ENCODE measurements at regions not wholly inside any gene's neighbourhood (a gene's known extent, or its start where the extent isn't known, plus 50 kb on each side); places are given as distances from the start of the nearest gene placed in this dataset.
"Not testable (repeated sequence)": the region's sequence is repeated elsewhere in the genome, so short reads cannot be mapped to it uniquely, and the experiment has no call there.

GRCh38 chr9:80797831-80798688 is 891.3 kb downstream of the TLE1 start:
- FAIRE-seq: no peak
- no peak for DNase-seq (ENCODE audit: insufficient read length, low spot score)

- FAIRE-seq (no peak), DNase-seq (ENCODE audit: insufficient read length, low spot score) (no peak)
Observed at GRCh38 chr9:80797101-80797829, 892.1 kb downstream of the TLE1 start.

GRCh38 chr9:80796632-80797031 is 892.7 kb downstream of the TLE1 start:
- FAIRE-seq: no peak
- no peak for DNase-seq (ENCODE audit: insufficient read length, low spot score)

- DNase-seq (ENCODE audit: insufficient read length, low spot score): no peak
- FAIRE-seq: no peak
Observed at GRCh38 chr9:80794197-80794596, 895.1 kb downstream of the TLE1 start.

DNA sequence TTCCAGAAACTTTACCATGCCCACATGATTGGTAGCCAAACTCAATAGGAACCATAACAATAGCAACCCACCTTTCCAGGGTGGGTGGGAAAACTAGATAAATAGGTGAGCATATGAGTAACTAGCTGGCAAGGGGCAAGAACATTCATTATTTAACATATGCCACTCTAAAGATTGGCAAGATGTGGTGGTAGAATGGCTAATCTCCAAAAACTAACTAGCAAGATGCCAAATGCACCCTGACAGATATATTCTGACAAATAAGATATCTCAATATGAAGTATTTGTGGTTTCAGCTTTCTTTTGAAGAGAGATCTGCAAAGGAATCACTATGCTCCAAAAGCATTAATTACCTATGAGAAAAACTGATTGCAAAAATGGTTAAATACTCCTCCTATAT is 895.6 kb downstream of the TLE1 start:
- no peak for FAIRE-seq
- DNase-seq (ENCODE audit: insufficient read length, low spot score): no peak

GRCh38 chr9:80792726-80793125 is 896.6 kb downstream of the TLE1 start:
- no peak for FAIRE-seq
- DNase-seq (ENCODE audit: insufficient read length, low spot score): no peak

GRCh38 chr9:80791836-80792235 is 897.5 kb downstream of the TLE1 start:
- FAIRE-seq (no peak), DNase-seq (ENCODE audit: insufficient read length, low spot score) (no peak)

- no peak for FAIRE-seq
- DNase-seq (ENCODE audit: insufficient read length, low spot score): no peak
Observed at GRCh38 chr9:80790764-80791163, 898.6 kb downstream of the TLE1 start.

- DNase-seq (ENCODE audit: insufficient read length, low spot score): no peak
- no peak for FAIRE-seq
Observed at GRCh38 chr9:80789831-80790230, 899.5 kb downstream of the TLE1 start.

DNA sequence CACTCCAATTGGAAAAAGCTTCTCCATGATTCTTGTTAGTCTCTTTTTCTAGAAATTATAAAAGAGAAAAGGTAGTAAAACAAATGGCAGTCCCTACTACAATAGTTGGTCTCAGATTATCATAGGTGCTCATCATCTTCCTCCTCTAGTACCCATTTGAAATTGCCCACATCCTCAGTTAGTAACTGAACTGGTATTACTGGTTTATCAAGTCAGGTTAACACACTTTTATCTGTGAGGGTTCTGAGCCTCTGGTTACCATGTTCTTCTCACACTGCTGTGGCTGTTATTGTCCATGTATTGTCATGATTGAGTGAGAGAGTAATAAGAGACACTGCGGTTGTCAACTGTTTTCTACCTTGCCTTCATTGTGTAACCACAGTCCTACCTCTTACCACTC is 901.7 kb downstream of the TLE1 start:
- FAIRE-seq (no peak), DNase-seq (ENCODE audit: insufficient read length, low spot score) (no peak)

GRCh38 chr9:80784647-80785046 is 904.7 kb downstream of the TLE1 start:
- FAIRE-seq: no peak
- no peak for DNase-seq (ENCODE audit: insufficient read length, low spot score)

DNA sequence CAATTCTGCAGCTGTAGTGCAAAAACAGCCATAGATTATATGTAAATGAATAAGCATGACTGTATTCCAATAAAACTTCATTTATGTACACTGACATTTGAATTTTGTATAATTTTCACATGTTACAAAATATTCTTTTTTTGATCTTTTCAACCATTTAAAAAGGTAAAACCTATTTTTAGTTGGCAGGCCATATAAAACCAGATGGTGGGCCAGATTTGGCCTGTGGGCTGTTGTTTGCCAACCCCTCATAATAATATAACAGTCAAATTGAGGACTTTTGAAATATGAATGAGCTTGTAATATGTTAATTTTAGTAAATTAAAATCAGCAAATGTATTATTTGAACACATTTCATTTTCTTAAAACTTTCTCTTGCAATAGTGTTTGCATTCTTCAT is 913.4 kb downstream of the TLE1 start:
- no peak for FAIRE-seq
- DNase-seq (ENCODE audit: insufficient read length, low spot score): no peak

GRCh38 chr9:80775530-80775929 is 913.8 kb downstream of the TLE1 start:
- no peak for FAIRE-seq
- DNase-seq (ENCODE audit: insufficient read length, low spot score): no peak

GRCh38 chr9:80771555-80772347 is 917.6 kb downstream of the TLE1 start:
- FAIRE-seq (no peak), DNase-seq (ENCODE audit: insufficient read length, low spot score) (no peak)

DNA sequence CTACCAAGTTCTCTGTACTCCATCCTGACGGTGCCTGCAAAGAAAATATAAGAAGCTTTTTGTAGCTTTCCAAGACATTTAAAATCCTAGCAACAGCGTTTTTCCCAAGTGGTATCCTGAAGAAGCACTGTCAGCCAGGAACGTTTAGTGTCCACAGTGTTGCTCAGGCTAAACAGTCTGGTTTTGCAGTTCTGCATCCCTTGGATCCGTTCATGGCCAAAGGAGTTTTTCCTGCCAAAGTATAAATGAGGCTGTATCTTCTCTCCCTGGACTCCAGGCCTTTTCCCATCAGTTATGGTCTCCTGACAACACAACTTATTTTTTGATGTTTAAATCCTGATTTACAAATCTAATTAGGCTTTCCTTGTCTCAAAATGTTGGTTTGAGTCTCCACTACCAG is 925.8 kb downstream of the TLE1 start:
- FAIRE-seq (no peak), DNase-seq (ENCODE audit: insufficient read length, low spot score) (no peak)

GRCh38 chr9:80755586-80755985 is 933.8 kb downstream of the TLE1 start:
- DNase-seq (ENCODE audit: insufficient read length, low spot score) (no peak), FAIRE-seq (no peak)

DNA sequence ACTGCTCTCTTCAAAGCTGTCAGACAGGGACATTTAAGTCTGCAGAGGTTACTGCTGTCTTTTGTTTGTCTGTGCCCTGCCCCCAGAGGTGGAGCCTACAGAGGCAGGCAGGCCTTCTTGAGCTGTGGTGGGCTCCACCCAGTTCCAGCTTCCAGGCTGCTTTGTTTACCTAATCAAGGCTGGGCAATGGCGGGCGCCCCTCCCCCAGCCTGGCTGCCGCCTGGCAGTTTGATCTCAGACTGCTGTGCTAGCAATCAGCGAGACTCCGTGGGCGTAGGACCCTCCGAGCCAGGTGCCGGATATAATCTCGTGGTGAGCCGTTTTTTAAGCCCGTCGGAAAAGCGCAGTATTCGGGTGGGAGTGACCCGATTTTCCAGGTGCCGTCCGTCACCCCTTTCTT is 942.3 kb downstream of the TLE1 start:
- DNase-seq (ENCODE audit: insufficient read length, low spot score); FAIRE-seq: not testable (repeated sequence)

DNA sequence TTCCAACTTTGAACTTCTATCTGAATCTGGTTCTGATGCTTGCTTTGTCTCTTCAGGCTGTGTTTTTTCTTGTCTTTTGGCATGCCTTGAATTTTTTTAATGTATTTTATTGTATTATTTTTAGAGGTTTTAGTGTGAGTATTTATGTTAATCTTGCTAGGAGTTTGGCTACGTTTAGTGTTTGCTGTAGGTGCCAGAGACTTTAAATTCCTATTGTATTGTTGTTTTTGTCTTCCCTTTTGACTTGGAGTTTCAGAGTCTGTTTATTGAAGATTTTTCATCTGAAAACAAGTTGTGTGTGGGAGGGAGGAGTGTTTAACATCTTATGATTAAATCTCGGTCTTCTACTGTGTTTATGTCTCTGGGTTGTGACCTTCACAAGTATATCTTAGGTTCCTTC is 956.8 kb downstream of the TLE1 start:
- DNase-seq (ENCODE audit: insufficient read length, low spot score): no peak
- FAIRE-seq: no peak

GRCh38 chr9:80720579-80720978 is 968.8 kb downstream of the TLE1 start:
- no peak for DNase-seq (ENCODE audit: insufficient read length, low spot score)
- FAIRE-seq: no peak

DNA sequence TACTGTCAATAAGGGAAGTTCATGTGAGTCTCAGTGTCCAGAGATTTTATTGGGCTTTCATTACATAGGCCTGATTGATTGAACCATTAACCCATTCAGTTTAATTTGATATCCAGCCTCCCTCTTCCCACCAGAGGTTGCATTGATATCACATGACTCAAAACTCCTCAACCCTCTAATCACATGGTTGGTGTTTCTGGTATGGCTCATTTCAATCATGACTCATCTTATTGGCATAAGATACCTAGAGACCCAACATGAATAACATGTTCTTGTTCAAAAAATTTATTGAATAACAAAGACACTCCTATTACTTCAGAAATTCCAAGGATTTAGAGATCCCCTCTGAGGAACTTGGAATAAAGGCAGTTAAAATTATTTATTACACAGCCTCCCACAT is 982.2 kb downstream of the TLE1 start:
- FAIRE-seq: no peak
- DNase-seq (ENCODE audit: insufficient read length, low spot score): no peak

GRCh38 chr9:80701061-80701460 is 988.3 kb downstream of the TLE1 start:
- FAIRE-seq (no peak), DNase-seq (ENCODE audit: insufficient read length, low spot score) (no peak)
